IPS-20b (cell line): ENCODE measurements at regions not wholly inside any gene's neighbourhood (a gene's known extent, or its start where the extent isn't known, plus 50 kb on each side); places are given as distances from the start of the nearest gene placed in this dataset.
"Not testable (repeated sequence)": the region's sequence is repeated elsewhere in the genome, so short reads cannot be mapped to it uniquely, and the experiment has no call there.

Source experiments
- H3K27ac ChIP-seq: one replicate; pipeline ENCODE4 v1.5.1; 2013; ENCODE audit warnings: low read length
- H3K27me3 ChIP-seq: 2 replicates; pipeline ENCODE4 v1.6.1; 2013; ENCODE audit warnings: mild to moderate bottlenecking, low read length, inconsistent platforms; ENCODE audit not compliant: insufficient read depth
- H3K36me3 ChIP-seq: 2 replicates; pipeline ENCODE4 v1.6.1; 2013; ENCODE audit warnings: low read depth, mild to moderate bottlenecking, inconsistent platforms, low read length, moderate library complexity; ENCODE audit not compliant: insufficient read depth
- H3K4me1 ChIP-seq: 2 replicates; pipeline ENCODE4 v1.6.1; 2013; ENCODE audit warnings: mild to moderate bottlenecking, control low read depth, inconsistent platforms, low read length, moderate library complexity; ENCODE audit not compliant: insufficient read depth
- H3K4me3 ChIP-seq: 2 replicates; pipeline ENCODE4 v1.5.1; 2013; ENCODE audit warnings: mild to moderate bottlenecking, low read length, inconsistent platforms
- H3K9ac ChIP-seq: 2 replicates; pipeline ENCODE4 v1.6.1; 2013; ENCODE audit warnings: low read depth, mild to moderate bottlenecking, inconsistent platforms, low read length, moderate library complexity
- H3K9me3 ChIP-seq: 2 replicates; pipeline ENCODE4 v1.6.1; 2013; ENCODE audit warnings: mild to moderate bottlenecking, low read depth, low read length, inconsistent platforms; ENCODE audit not compliant: insufficient read depth

DNA sequence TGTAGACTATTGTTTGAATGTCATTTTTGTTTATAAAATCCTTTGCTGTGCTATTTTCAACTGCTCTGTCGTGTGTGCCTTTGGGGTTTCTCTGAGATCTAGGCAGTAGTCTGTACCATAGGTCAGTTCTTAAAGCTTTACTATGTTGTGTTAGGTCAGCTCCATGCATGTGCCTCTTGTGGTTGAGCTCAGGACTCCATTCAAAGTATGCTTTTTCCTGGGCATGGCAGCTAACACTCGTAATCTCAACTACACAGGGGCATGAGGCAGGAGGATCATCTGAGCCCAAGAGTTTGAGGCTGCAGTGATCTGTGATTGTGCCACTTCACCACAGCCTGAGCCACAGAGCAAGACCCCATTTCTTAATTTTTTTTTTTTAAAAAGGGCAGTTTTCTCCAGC, 174.4 kb upstream of the SPHKAP start:
- Histone ChIP-seq H3K9me3 (no peaks in the 10 kb centered on the region), H3K4me3 (no peak overlapping the region), H3K9ac (no peak overlapping the region), H3K27ac (no peak overlapping the region), H3K27me3 (no peaks in the 10 kb centered on the region), H3K4me1 (no peaks in the 10 kb centered on the region; the same call in 1 of the 2 replicates), H3K36me3 (no peaks in the 10 kb centered on the region)

DNA sequence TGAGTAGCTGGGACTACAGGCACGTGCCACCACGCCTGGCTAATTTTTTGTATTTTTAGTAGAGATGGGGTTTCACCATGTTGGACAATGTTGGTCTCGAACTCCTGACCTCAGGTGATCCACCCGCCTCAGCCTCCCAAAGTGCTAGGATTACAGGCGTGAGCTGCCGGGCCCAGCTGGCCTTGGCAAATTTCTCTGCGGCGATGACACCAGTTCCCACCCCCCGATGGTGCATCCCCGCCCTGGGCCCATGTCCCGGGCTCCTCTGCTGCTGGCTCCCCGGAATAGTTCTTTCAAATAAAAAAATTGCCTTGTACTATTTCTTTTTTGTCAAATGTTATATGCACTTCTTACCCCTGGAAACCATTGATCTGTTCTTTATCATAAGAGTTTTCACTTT, 171.5 kb upstream of the SPHKAP start:
- H3K4me1 ChIP-seq, H3K4me3 ChIP-seq, H3K9me3 ChIP-seq, H3K9ac ChIP-seq, H3K27ac ChIP-seq, H3K36me3 ChIP-seq, H3K27me3 ChIP-seq: not testable (repeated sequence)

DNA sequence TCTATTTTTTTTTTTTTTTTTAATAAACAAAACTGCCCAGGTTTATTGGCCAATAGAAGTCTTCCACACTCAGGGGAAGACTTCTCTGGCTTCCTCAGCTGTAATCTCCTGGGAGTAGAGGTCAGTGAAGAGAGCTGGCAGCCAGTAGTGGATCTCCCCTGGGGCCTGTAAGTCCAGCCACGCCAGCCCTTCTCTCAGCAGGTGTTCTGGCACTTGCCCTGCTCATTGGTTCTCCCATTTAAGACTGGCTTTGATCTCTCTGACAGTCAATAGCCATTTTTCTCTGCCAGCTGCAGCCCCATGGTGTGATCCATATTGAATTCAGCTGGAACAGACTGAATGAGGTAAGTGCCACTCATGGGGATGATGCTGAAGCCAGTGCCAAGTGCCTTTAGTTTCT, 170.6 kb upstream of the SPHKAP start:
- no peaks in the 10 kb centered on the region for H3K9me3 ChIP-seq
- no peak overlapping the region for H3K4me3 ChIP-seq
- no peaks in the 10 kb centered on the region for H3K36me3 ChIP-seq
- no peaks in the 10 kb centered on the region for H3K27me3 ChIP-seq
- no peak overlapping the region for H3K9ac ChIP-seq
- H3K4me1 ChIP-seq, result no peaks in the 10 kb centered on the region; the same call in 1 of the 2 replicates
- no peak overlapping the region for H3K27ac ChIP-seq

DNA sequence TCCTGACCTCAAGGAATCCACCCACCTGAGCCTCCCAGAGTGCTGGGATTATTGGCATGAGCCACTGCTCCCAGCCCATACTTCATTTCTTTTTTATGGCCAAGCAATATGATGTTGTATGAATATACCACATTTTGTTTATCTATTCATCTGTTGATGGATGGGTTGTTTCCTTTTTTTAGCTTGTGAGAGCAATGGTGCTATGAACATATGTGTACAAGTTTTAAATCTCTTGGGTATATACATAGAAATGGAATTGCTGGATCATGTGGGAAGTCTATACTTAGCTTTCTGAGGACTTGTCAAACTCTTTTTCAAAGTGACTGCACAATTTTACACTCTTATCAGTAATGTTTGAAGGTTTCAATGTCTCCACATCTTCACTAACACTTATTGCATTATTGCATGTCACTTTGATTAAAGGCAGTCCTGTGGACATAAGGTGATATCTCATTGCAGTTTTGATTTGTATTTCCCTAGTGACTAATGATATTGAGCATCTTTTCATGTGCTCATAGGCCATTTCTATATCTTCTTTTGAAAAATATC, 167.1 kb upstream of the SPHKAP start:
- Histone ChIP-seq H3K27me3 (no peaks in the 10 kb centered on the region), H3K4me3 (no peak overlapping the region), H3K9ac (no peak overlapping the region), H3K27ac (no peak overlapping the region), H3K36me3 (no peaks in the 10 kb centered on the region), H3K9me3 (no peaks in the 10 kb centered on the region), H3K4me1 (no peaks in the 10 kb centered on the region; the same call in 1 of the 2 replicates)

- Histone ChIP-seq H3K27me3 (no peaks in the 10 kb centered on the region), H3K27ac (no peak overlapping the region)
Measured at GRCh38 chr2:228344531-228344930, 163.0 kb upstream of the SPHKAP start.

DNA sequence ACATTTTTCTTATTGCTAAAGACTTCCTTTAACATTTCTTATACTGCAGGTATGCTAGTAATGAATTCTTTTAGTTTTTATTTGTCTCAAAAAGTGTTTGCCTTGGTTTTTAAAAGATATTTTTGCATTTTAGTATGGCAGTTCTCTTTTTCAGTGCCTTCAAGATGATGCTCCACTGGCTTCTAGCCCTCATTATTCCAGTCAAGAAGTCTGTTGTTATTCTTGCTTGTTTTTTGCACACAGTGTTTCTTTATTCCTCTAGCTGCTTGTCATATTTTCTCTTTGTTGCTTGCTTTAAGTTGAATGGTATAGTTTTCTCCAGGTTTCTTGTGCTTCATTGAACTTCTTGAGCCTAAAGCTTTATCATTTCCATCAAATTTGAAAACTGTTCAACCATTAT, 158.0 kb upstream of the SPHKAP start:
- H3K9ac ChIP-seq, result no peak overlapping the region
- H3K36me3 ChIP-seq, result no peaks in the 10 kb centered on the region
- H3K9me3 ChIP-seq, result peaks cover 12% of the 10 kb centered on the region
- H3K4me1 ChIP-seq, result no peaks in the 10 kb centered on the region
- H3K27ac ChIP-seq, result no peak overlapping the region
- no peak overlapping the region for H3K4me3 ChIP-seq
- no peaks in the 10 kb centered on the region for H3K27me3 ChIP-seq

More at GRCh38 chr2:228344531-228344930, 163.0 kb upstream of the SPHKAP start:
- Histone ChIP-seq H3K9me3 (peaks cover 5% of the 10 kb centered on the region; the same call in 1 of the 2 replicates), H3K36me3 (no peaks in the 10 kb centered on the region), H3K4me3 (no peak overlapping the region), H3K4me1 (no peaks in the 10 kb centered on the region), H3K9ac (no peak overlapping the region)

- Histone ChIP-seq H3K4me3 (no peak overlapping the region), H3K36me3 (no peaks in the 10 kb centered on the region), H3K27me3 (no peaks in the 10 kb centered on the region), H3K4me1 (no peaks in the 10 kb centered on the region), H3K27ac (no peak overlapping the region), H3K9ac (no peak overlapping the region), H3K9me3 (peaks cover 9% of the 10 kb centered on the region)
Measured at GRCh38 chr2:228334180-228334579, 152.7 kb upstream of the SPHKAP start.

DNA sequence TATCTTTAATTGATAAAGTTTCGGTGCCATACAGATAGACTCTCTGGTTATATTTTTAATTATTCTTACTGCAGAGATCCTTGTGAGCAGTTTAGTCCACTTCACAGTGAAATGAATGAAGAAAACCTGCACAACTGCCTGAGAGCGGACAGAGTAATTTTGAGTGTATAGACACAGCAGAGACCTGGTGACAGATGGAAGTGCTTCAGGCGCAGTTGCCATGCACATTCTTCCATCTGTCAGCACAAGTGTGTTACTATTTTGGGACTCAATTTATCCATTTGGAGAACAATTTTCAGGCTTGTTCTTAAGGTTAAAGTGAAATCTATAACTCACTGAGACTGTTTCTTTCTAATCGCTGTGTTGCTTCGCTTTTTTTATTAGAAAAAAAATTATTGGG, 147.8 kb upstream of the SPHKAP start:
- H3K27ac ChIP-seq, result no peak overlapping the region
- H3K9ac ChIP-seq, result no peak overlapping the region
- no peak overlapping the region for H3K4me3 ChIP-seq
- H3K9me3 ChIP-seq, result peaks cover 19% of the 10 kb centered on the region
- H3K36me3 ChIP-seq, result no peaks in the 10 kb centered on the region
- no peaks in the 10 kb centered on the region for H3K27me3 ChIP-seq
- H3K4me1 ChIP-seq, result no peaks in the 10 kb centered on the region

DNA sequence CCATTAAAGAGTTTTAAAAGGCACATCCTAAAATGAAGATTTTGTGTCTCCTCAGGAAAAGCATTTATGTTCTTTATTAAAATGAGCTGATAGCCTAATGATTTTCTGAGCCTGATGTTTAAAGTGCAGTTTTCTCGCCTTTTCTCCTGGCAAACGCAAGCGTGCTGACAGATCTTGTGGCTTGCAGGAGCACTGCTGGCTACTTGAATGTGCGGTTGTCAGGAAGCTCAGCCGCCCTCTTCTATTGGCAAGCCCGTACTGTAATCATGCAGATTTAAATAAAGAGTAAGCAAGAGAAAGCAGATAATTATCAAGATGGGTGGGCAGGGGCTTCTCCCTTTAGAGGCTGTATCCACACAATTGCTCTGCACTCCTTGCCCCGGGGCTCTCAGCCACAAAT, 139.5 kb upstream of the SPHKAP start:
- no peaks in the 10 kb centered on the region for H3K27me3 ChIP-seq

GRCh38 chr2:228318218-228318617, 136.7 kb upstream of the SPHKAP start:
- H3K4me1 ChIP-seq, result no peaks in the 10 kb centered on the region
- H3K4me3 ChIP-seq, result no peak overlapping the region
- H3K9ac ChIP-seq, result no peak overlapping the region
- no peaks in the 10 kb centered on the region for H3K9me3 ChIP-seq
- no peak overlapping the region for H3K27ac ChIP-seq
- no peaks in the 10 kb centered on the region for H3K27me3 ChIP-seq
- H3K36me3 ChIP-seq, result no peaks in the 10 kb centered on the region

More for the DNA sequence above, 139.5 kb upstream of the SPHKAP start:
- Histone ChIP-seq H3K4me3 (no peak overlapping the region), H3K4me1 (no peaks in the 10 kb centered on the region), H3K36me3 (no peaks in the 10 kb centered on the region), H3K9ac (no peak overlapping the region), H3K9me3 (no peaks in the 10 kb centered on the region; the same call in 1 of the 2 replicates), H3K27ac (no peak overlapping the region)

- no peak overlapping the region for H3K27ac ChIP-seq
- H3K36me3 ChIP-seq, result no peaks in the 10 kb centered on the region
- no peaks in the 10 kb centered on the region for H3K9me3 ChIP-seq
- no peak overlapping the region for H3K9ac ChIP-seq
- no peaks in the 10 kb centered on the region for H3K27me3 ChIP-seq
- no peaks in the 10 kb centered on the region for H3K4me1 ChIP-seq
- no peak overlapping the region for H3K4me3 ChIP-seq
Measured at GRCh38 chr2:228312172-228312571, 130.7 kb upstream of the SPHKAP start.

- Histone ChIP-seq H3K36me3 (no peaks in the 10 kb centered on the region), H3K27ac (no peak overlapping the region), H3K27me3 (no peaks in the 10 kb centered on the region), H3K4me1 (no peaks in the 10 kb centered on the region), H3K9ac (no peak overlapping the region), H3K4me3 (no peak overlapping the region), H3K9me3 (no peaks in the 10 kb centered on the region)
Measured at GRCh38 chr2:228303960-228304359, 122.5 kb upstream of the SPHKAP start.
